GM18861 (cell line): ENCODE measurements at regions not wholly inside any gene's neighbourhood (a gene's known extent, or its start where the extent isn't known, plus 50 kb on each side); places are given as distances from the start of the nearest gene placed in this dataset.
"Not testable (repeated sequence)": the region's sequence is repeated elsewhere in the genome, so short reads cannot be mapped to it uniquely, and the experiment has no call there.

ENCODE experiments used
- ATAC-seq: cut with Tn5 transposase; IDR thresholded peaks from one replicate; pipeline ENCODE4 v1.9.1; 2021; ENCODE audit not compliant: unreplicated experiment

DNA sequence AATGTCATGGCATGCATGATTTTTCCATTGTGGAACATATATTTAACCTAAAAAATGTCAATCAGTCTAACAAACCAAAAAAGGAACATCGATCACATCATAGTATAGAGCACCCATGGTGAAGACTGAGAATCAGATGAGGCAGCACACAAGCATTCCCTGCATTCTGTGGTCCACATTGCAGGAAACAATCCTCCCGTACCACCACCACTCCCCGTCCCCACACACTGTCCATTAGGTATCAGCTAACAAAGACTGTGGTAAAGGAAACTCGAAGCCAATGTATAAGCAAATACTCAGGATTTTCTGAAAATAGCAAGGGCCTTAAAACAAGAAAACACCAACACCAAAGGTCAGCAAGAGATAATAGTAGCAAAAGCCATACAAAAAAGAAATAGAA, 1104.4 kb upstream of the SEMA6A start:
- ATAC-seq, result no peak

DNA sequence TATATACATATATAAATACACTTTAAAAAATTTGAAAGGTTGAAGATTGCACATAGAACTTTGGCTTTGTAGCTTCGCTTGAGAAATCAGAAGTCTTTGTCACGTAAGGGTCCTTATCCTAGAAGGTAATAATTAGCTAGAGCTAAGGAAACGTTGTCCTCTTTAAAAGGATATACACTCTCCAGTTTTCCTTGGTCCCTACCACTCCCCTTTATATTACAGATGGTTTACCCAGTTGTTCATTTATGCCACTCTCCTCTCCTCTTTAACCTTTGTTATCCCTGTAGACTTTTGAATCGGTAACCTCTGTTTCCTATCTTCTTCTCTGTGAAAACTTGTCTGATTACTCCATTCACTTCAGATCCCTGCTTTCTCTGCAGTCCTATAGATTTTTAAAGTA, 1101.0 kb upstream of the SEMA6A start:
- ATAC-seq, result no peak

DNA sequence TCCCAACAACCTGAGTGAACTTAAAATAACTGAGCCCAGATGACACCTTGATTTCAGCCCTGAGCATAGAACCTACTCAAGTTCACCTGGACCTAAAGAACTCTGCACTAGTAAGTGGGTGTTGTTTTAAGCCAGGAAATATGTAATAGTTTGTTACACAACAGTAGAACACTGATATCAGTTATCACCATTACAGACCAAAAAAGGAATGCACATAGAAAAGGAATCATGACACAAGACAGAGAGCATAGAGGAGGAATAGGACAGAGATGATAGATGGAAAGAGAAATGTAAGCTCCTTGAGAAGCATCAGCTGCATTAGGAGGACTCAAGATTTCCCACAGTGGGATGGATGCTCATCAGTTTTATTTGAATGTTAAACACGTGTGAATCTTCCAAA, 1096.9 kb upstream of the SEMA6A start:
- ATAC-seq, result no peak

DNA sequence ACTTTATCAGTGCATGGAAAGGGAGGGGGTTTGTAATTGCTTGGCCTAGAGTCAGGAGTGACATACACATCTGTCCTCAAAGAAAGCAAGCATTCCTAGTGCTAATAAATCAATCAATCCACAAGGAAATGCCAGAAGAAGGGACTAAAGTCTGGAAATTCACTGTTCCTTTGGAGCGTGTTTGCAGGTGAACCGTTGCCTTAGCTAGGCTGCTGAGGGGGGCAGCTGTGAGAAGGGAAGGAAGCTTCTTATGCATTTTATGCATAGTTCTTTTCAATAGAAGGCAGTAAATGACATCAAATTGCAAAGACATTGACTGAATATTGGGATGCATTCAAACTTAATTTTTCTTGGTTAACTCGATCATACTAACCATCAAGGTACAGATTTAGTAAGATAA, 1092.5 kb upstream of the SEMA6A start:
- no peak for ATAC-seq

DNA sequence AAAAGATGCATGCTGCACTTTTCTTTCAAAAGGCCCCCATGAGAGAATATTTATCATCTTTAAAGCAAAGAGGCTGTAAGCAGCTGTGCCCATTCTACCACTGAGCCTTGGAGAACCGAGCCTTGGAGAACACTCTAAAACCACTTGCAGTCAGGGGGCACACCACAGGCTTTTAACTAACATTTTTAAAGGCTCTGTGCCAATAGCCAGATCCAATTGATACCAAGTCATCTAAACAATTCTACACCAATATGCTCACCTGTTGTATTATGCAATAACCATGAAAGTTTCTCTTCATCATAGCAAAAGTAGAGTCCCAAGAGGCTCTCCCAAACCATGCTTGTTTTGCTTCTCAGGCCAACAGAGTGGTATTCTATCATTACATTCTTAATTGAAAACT, 1090.5 kb upstream of the SEMA6A start:
- no peak for ATAC-seq

DNA sequence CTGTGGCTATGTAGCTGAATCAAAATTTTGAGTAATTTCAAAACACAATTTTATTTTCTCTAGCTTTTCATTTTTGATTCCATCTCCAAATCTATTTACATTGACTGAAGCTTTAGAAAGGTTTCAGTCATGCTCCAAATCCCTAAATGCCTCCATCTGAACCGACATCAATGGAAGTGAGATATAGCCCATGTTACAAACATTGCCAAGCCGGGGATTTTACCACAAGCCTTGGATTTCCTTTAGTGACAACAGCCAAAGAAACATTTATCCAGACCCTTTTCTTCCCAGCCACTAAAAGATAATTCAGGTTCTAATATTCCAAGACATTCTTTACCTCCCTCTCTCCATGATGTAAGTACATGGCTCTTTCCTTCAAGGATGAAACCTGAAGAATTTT, 1087.7 kb upstream of the SEMA6A start:
- ATAC-seq, result no peak

DNA sequence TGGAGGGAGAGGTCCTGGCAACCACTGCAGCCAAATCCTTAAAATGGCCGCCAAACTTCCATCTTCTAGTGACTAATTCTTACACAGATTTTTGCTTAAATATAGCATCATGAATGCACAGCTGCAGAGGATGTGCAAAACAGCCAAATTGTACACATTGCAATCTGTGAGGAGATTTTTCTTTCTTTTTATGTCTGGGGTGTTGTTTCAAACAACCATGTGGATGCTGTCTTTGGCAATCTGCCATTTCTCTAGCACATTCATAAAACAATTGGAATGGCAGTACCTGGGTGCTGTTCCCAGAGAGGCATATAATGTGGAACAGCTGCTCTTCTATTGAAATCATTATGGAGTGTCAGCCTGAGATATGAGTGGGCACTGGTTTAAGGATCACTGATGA, 1082.9 kb upstream of the SEMA6A start:
- ATAC-seq, result no peak

DNA sequence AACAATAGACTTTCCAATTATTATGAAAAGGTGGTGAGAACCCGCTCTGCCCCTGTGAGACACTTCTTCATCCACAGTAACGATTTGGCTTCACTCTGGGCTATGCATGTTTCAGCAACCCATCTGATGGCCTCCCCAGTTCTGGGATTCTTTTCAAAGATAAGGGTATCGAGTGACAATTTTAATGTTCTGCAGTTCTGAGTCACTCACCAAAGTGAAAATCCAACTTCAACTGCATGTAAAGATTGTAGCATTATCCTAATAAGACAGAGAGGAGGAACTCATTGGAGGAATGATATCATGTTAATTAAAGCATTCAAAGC, 1078.3 kb upstream of the SEMA6A start:
- no peak for ATAC-seq

DNA sequence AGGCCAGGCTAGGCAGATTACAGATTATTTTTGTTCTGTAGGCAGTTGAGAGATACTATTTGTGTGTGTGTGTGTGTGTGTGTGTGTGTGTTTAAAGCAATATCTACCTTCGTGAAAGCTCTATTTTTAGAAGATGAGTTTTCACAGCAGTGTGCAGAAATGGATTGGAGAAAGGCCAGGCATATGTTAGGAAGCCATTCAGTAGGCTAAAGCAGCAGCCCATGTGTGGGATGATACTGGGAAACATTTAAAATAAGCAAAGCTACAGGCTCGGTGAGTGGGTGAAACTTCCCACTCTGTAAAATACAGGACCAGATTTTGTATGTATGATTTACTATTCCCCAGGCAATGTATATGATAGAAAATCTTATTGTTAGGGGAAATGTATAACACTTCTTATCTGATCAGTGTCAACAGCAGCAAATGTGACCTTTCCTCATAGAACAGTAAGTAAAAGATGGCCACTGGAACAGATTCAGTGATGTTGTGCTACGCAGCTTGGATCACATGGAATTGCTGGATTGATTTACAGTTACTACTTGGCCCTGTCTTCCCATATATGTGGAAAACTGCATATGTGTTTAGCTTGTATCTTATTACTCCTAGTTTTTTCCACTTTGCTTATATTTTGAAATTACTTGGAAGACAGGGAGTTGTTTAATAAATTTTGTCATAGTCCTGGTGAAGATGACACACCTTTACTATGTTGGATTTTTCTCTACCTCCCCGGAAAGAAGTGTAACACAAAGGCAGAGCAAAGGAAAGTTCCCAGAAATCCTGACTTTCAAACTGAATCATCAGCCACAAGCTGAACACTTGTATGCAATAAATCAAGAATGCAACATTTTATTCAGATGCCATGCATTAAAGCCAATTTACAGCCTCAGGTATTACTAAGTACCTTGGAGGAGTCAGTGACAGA, 1077.7 kb upstream of the SEMA6A start:
- ATAC-seq, result no peak

DNA sequence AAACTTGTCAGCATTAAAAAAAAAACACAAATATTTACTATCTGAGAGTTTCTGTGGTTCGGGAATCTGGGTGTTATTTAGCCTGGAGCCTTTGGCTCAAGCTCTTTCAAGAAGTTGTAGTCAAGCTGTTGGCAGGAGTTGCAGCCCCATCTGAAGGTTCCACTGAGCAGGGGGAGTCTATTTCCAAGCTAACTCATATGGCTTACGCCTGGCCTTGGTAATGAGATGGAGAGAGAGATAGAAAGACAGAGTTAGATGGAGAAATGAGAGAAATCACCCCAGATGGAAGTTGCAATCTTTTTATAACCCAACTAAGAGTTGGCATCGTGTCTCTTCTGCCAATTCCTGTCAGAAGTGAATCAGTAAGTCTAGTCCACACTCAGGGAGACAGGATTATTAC, 1075.2 kb upstream of the SEMA6A start:
- ATAC-seq, result no peak

DNA sequence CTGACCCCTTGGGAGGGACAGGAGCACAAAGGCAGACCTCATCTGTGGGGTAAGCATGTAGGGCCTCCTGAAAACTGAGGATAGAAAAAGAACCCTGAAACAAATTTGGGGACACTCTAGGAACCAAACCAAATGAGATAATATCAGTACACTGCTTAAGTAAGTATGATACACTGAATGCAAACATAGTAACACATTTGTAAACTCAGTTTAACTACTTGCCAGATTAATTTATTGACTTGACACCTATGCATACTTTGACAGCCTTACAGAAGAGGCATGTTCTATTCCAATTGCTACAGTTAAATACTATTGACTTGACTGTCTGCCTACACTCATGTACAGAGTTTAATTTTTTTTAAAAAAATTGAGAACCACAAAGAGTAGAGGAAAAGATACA, 1070.8 kb upstream of the SEMA6A start:
- ATAC-seq, result no peak

DNA sequence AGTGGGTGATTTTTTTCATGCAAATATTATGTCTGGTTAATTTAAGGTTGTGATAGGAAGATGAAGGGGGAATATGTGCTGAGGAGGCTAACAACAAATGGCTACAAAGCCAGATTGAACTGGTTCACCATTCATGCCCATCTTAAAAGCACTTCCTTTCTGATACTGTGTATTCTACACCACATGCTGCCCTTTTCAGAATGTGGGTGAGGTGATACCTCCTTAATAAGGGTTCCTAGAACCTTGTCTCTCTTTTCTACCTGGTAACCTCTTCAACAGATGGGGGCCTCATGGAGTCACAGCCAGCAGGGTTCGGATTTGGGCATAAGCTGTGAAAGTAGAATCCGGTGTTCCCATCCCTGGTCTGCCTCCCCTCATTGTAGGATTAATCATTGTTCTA, 1064.0 kb upstream of the SEMA6A start:
- ATAC-seq, result no peak

DNA sequence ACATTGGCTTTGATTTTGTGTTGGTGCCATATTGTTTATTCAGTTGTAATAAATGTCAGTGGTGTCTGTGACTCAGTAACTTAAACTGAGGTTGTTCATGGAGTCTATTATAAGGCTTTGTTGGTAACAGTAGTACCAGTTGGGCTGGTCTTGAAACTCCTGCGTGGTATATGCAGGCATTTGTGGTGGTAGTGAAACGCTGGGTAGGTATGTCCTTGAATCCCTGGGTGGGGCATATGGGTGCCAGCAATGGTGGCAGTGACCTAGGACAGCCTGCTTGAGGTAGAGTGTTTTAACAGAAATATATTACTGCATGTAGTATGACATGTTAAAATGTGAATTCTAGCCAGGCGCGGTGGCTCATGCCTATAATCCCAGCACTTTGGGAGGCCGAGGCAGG, 1058.5 kb upstream of the SEMA6A start:
- no peak for ATAC-seq

DNA sequence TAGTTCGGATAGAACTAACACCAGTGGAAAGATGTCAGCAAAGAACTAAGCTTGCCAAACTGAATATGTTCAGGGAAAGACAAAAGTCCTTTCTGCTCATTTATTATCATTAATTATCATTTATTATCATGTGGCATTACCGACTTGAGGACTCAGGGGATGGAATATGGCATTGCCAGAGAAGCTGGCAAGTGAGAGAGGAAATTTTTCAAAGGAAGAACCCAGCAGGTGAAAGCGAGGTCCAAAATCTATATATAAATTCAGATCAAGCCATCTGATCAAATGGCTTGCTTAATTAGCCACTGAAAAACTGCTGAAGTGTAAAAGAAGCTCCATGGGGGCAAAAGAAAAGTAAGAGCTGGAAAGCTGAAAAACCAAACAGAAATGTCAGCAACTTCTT, 1049.6 kb upstream of the SEMA6A start:
- no peak for ATAC-seq

DNA sequence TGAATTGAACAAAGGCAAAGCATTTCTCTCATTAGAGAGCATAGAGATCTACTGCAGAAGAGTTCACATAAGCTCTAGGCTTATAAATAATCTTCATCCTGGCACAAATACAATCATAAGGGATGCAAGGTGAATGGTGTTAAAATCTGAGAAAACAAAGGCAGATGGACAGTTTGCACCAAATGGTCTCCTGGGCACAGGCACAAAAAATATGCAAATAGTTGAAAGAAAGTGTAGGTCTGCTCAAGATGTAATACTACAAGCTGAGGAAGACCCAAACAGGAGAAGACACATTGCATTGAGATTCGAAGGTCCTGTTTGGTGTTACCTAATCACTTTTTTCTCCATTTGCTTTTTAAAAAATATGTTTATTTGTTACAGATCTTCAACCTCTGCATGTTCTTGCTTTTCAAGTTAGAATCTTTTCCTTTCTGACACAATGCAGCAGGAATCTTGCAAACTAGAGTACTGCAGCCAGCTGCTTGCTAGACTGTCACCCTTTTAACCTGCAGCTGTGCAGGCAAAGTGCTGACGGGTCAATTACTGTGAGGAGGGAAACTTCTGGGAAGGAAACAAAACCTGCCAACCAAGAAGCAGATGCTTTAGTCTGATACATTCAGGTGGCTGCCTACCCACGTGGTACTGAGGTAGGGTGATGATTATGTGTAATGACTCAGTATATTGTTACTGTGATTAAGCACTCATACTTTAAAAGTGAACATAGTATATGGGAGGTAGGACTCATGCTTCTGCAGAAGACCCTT, 1048.6 kb upstream of the SEMA6A start:
- ATAC-seq, result no peak

DNA sequence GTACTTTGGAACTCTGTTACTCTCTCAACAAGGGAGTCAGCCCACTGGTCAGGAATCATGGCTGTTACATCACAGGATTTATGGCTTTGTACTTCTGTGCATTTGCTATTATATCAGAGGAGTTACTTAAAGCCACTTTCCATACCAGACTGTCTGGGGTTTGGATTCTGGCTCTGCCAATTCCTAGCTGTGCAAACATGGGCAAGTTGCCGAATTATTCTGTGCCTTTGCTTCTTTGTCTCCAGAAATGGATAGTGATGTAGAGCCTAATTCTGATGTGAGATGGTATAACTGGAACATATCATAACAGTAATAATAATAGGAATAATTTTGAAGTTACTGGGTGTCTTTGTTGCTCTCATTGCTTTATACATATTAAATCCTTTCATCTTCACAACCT, 1047.3 kb upstream of the SEMA6A start:
- no peak for ATAC-seq

DNA sequence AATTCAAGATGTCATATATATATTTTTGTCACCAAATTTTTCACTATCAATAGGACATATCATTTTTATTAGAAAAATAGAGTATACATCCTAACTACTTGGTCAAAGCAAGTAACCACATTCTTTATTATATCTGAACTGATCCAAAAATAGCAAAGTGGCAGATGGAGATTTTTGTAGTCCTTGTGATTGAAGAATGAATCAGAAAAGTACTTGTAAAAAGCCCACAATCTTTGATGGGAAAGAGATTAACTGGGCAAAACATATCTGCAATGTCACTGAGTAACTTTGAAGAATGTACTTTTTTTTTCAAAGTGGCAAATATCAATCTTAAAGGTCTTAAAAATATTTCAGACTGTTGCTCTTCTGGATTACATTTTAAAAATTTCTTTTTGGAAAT, 1040.6 kb upstream of the SEMA6A start:
- ATAC-seq, result no peak

DNA sequence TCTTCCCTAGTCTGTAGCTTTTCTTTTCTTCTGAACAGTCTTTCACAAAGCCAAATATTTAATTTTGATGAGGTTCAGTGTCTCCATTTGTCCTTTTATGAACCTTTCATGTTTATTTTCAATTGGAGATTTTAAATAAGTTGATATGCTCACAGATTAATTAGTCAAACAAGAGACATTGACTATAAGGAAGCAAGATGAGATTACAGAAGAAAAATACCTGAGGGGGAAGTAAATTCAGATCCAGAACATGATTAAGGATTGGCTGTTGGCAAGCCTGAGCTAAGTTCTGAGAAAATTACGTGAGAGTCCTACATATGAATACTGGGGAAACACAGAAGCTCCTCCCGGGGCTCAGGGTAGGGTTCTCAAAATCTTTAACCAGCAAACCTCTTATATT, 1039.8 kb upstream of the SEMA6A start:
- ATAC-seq, result no peak

DNA sequence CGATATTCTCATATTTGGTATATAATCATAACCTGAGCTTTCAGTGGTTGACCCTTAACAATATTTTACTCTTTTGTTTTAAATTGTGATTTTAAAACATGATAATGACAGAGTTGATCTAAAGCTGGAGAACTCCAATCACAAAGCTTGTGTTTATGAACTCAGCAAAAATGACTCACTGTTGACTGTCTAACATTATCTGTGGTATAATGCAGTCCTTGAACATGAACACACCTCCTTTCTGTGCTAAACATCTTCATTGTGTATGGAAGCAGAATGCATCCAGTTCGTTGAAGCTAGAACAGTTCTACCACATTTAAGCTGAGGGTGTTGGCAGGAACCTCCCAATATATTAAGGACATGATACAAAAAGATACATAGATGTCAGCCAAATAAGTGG, 1030.2 kb upstream of the SEMA6A start:
- ATAC-seq, result no peak

DNA sequence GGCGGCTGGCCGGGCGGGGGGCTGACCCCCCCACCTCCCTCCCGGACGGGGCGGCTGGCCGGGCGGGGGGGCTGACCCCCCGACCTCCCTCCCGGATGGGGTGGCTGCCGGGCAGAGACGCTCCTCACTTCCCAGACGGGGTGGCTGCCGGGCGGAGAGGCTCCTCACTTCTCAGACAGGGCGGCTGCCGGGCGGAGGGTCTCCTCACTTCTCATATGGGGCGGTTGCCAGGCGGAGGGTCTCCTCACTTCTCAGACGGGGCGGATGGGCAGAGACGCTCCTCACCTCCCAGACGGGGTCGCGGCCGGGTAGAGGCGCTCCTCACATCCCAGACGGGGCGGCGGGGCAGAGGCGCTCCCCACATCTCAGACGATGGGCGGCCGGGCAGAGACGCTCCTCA, 1025.2 kb upstream of the SEMA6A start:
- not testable (repeated sequence) for ATAC-seq

DNA sequence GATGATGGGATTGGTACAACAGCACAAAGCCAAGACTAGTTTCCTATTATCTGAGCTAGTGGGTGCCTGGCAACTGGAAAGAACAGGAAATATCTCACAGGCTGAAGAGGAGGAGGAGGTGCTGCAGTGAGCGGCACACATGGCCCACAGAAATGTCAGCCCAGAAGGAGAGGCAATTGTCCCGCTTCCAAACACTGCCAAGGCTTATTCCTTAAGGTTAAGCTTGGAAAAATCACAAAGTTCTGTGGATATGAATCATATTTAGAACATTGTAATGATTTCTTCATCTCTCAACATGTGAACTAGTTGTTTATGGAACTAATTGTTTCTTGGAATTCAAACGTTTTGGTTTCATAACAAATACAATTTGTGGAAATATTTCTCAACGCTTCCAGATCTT, 1019.5 kb upstream of the SEMA6A start:
- ATAC-seq, result no peak

DNA sequence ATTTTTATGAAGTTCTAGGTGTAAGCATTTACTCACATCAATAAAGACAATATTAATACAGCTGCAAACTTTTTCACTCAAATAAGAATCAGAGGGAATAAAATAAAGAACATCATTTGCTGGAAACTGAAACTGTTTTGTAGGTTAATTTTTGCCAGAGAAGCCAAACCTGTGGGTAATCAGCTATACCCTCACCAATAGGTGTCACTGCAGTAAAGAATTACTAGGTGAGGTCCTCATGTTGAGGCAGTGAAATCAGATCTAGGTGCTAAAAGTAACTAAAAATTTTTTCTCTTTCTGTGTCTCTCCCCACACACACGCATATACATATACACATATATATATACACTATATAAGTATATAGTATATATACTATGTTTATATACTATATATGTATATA, 1016.3 kb upstream of the SEMA6A start:
- ATAC-seq, result peak; percentile 90

DNA sequence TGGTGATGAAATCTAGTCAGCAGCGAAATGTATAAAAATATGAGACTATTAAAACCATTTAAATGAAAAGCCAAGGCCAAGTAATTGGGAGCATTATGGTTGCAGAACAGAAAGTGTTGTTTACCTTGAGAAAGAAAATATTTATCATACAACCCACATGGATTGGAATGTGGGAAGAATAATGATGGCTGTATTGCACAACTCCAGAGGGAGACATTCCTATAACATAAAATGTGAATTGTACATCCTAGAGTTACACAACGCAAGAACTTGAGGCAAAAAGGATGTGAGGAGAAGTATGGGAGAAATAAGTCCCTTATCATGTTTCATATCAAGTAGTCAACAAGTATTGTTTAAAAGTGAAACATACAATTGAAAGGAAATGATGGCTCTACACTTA, 1014.0 kb upstream of the SEMA6A start:
- ATAC-seq, result no peak
